A673 (cell line): ENCODE measurements at regions not wholly inside any gene's neighbourhood (a gene's known extent, or its start where the extent isn't known, plus 50 kb on each side); places are given as distances from the start of the nearest gene placed in this dataset.

Experiments used
- BruUV-seq: library from RNA; stranded (reverse); fragments of 400-500 nt; replicated peaks from 2 replicates; lab custom pipeline; 2021; lab: Mats Ljungman, UMichigan
- CTCF ChIA-PET: fragments of 300-600 bp; sonication (Branson Sonifier 250); formaldehyde crosslinking; loops from one replicate; lab custom pipeline; 2022; ENCODE audit warnings: antibody characterized with exemption; lab: Charles Lee
- POLR2A ChIA-PET: fragments of 300-600 bp; sonication (Branson Sonifier 250); formaldehyde crosslinking; loops from one replicate; lab custom pipeline; 2022; ENCODE audit warnings: antibody characterized with exemption; ENCODE audit not compliant: low non-redundant PET; lab: Charles Lee
- DNase-seq: peaks from one replicate; pipeline ENCODE4 v3.0.0-alpha.2; 2015; ENCODE audit warnings: low spot score
- H3K27ac ChIP-seq: fragments of 200-600 bp; sonication (generic); 2 replicates; pipeline ENCODE4 v1.5.1; 2016; ENCODE audit warnings: mixed run types, low read depth, mild to moderate bottlenecking, mixed read lengths, antibody characterized with exemption, low read length; ENCODE audit not compliant: poor library complexity, severe bottlenecking
- H3K27me3 ChIP-seq: fragments of 200-600 bp; sonication (generic); replicated peaks from 2 replicates; pipeline ENCODE4 v1.6.1; 2017; ENCODE audit warnings: mixed run types, low read depth, mild to moderate bottlenecking, mixed read lengths, antibody characterized with exemption, low read length; ENCODE audit not compliant: insufficient read depth, poor library complexity
- H3K36me3 ChIP-seq: fragments of 200-600 bp; sonication (generic); 2 replicates; pipeline ENCODE4 v1.6.1; 2016; ENCODE audit warnings: mixed run types, mild to moderate bottlenecking, mixed read lengths, antibody characterized with exemption, low read length; ENCODE audit not compliant: insufficient read depth, poor library complexity, severe bottlenecking
- H3K4me1 ChIP-seq: fragments of 200-600 bp; sonication (generic); 2 replicates; pipeline ENCODE4 v1.6.1; 2017; ENCODE audit warnings: mixed run types, mild to moderate bottlenecking, mixed read lengths, antibody characterized with exemption, low read length; ENCODE audit not compliant: insufficient read depth, poor library complexity, severe bottlenecking
- H3K4me3 ChIP-seq: fragments of 200-600 bp; sonication (generic); 2 replicates; pipeline ENCODE4 v1.5.1; 2016; ENCODE audit warnings: low read depth, mixed run types, mild to moderate bottlenecking, mixed read lengths, low read length; ENCODE audit not compliant: poor library complexity, severe bottlenecking
- H3K9me3 ChIP-seq: fragments of 200-600 bp; sonication (generic); 2 replicates; pipeline ENCODE4 v1.6.1; 2016; ENCODE audit warnings: mixed run types, low read depth, mild to moderate bottlenecking, mixed read lengths, antibody characterized with exemption, low read length; ENCODE audit not compliant: poor library complexity, severe bottlenecking
- CTCF ChIP-seq: fragments of 300-800, 200-600 bp; sonication (generic); conservative IDR thresholded peaks from 2 replicates; pipeline ENCODE4 v1.5.1; 2017; ENCODE audit warnings: low read depth, mild to moderate bottlenecking, antibody characterized with exemption, low read length, moderate library complexity, mixed read lengths
- EZH2 ChIP-seq: fragments of 200-600 bp; sonication (generic); IDR thresholded peaks from 2 replicates; pipeline ENCODE4 v1.6.1; 2017; ENCODE audit warnings: borderline replicate concordance, low read depth, mild to moderate bottlenecking, mixed read lengths, antibody characterized with exemption, low read length; ENCODE audit not compliant: poor library complexity, severe bottlenecking
- intact Hi-C: fragments of 100-400 bp; cut with micrococcal nuclease; formaldehyde crosslinking; loops from one replicate; pipeline ENCODE4 v1.10.0; 2022; ENCODE audit not compliant: unreplicated experiment

- Histone ChIP-seq H3K36me3 (no peaks in the 10 kb centered on the region), H3K4me3 (no peak overlapping the region), H3K27ac (no peak overlapping the region), H3K27me3 (no peaks in the 10 kb centered on the region), H3K9me3 (no peaks in the 10 kb centered on the region), H3K4me1 (peaks cover 14% of the 10 kb centered on the region)
- CTCF ChIA-PET = no interaction called here
- no TSS peak for BruUV-seq
- no peak for DNase-seq
- no peak for TF ChIP-seq EZH2
- TF ChIP-seq CTCF = no peak
- intact Hi-C loops = no loop called here
- POLR2A ChIA-PET = no interaction called here
Observed at GRCh38 chr6:43880236-43881137, 110.5 kb downstream of the VEGFA start.

GRCh38 chr6:43879722-43880121 lies 109.7 kb downstream of the VEGFA start:
- H3K4me1 ChIP-seq = peaks cover 14% of the 10 kb centered on the region
- H3K27ac ChIP-seq = no peak overlapping the region
- H3K36me3 ChIP-seq = no peaks in the 10 kb centered on the region
- no peaks in the 10 kb centered on the region for H3K9me3 ChIP-seq
- CTCF ChIA-PET = no interaction called here
- intact Hi-C loops = no loop called here
- BruUV-seq = no TSS peak
- DNase-seq = no peak
- POLR2A ChIA-PET = no interaction called here
- TF ChIP-seq CTCF (no peak), EZH2 (no peak)
- no peaks in the 10 kb centered on the region for H3K27me3 ChIP-seq
- H3K4me3 ChIP-seq = no peak overlapping the region

GRCh38 chr6:43878823-43879495 lies 108.9 kb downstream of the VEGFA start:
- Histone ChIP-seq H3K9me3 (no peaks in the 10 kb centered on the region), H3K4me1 (peaks cover 14% of the 10 kb centered on the region), H3K36me3 (no peaks in the 10 kb centered on the region), H3K4me3 (no peak overlapping the region), H3K27ac (no peak overlapping the region), H3K27me3 (no peaks in the 10 kb centered on the region)
- no TSS peak for BruUV-seq
- ChIA-PET POLR2A (no interaction called here), CTCF (no interaction called here)
- no peak for DNase-seq
- intact Hi-C loops = no loop called here
- TF ChIP-seq CTCF (no peak), EZH2 (no peak)
